Cerebellar cortex (tissue), 1 donor: ENCODE measurements at regions not wholly inside any gene's neighbourhood (a gene's known extent, or its start where the extent isn't known, plus 50 kb on each side); places are given as distances from the start of the nearest gene placed in this dataset.

ENCODE experiments used
- DNase-seq: peaks from one replicate; pipeline ENCODE4 v3.0.0-alpha.2; 2015; ENCODE audit warnings: low spot score

- DNase-seq: no peak
Observed at GRCh38 chrX:39984191-39984956, 113.4 kb downstream of the BCOR start.

DNA sequence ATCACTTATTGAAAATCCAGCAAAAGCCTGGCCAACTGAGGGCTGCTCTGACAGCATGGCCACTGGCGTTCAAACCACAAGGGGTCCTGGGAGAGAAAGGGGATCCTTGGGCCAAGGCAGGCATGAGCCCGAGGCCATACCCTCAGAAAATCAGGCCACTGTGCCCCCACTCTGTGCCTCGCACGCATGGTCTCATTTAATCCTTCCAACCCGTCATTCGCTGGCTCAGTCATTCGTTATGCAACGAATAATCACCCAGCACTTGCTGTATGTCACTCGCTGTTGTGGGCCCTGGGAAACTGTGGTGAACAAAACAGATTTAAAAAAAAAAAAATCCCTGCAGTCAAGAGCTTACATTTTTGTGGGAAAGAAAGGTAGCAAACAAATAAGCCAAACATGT is 112.7 kb downstream of the BCOR start:
- no peak for DNase-seq

DNA sequence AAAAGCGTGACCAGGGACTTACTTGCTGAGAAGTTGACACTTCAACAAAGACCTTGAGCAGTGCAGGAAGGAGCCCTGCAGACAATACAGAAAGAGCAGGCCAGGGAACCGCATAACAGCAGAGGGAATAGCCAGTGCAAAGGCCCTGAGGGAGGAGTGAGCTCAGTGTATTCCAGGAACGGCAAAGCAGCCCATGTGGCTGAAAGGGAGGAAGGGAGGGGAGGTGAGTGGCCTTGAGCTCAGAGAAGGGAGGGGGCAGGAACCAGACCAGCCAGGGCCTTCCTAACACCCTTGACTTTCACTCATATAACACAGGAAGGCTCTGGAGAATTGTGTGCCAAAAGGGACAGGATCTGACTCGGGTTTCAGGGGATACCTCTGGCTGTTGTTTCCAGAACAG is 112.2 kb downstream of the BCOR start:
- DNase-seq: no peak

DNA sequence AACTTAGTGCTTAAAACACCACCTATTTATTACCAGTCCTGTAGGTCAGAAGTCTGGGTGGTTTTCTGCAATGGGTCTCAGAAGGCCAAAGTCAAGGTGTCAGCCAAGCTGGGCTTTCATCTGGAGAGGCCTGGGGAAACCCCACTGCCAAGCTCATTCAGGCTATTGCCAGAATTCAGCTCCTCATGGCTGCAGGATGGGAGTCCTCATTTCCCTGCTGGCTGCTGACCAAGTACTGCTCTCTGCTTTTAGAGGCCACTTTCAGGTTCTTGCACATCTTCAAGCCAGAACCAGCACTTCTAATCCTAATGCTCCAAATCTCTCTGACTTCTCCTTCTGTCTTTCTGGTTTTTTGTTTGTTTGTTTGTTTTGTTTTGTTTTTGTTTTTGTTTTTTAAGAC is 109.3 kb downstream of the BCOR start:
- DNase-seq: no peak

DNA sequence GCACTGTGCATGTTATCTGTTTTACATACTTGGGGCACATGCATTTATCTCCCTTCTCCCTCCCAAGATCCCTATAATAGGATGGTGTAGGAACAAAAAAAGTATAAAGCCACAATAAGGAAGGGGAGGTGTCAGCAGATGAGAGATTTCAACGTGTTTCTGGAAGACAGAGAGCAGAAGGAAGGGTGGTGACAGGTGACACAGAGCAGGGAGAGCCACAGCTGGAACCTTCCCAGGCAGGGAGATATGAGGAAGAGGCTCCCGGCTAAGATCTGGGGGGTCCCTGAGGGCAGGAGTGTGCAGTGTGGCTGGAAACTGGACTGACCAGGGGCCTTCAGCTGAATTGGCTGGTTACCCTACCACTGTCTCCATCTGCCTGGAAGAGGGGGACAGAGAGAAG is 107.4 kb downstream of the BCOR start:
- DNase-seq: no peak

GRCh38 chrX:39992300-39992699 is 105.5 kb downstream of the BCOR start:
- DNase-seq: no peak

DNA sequence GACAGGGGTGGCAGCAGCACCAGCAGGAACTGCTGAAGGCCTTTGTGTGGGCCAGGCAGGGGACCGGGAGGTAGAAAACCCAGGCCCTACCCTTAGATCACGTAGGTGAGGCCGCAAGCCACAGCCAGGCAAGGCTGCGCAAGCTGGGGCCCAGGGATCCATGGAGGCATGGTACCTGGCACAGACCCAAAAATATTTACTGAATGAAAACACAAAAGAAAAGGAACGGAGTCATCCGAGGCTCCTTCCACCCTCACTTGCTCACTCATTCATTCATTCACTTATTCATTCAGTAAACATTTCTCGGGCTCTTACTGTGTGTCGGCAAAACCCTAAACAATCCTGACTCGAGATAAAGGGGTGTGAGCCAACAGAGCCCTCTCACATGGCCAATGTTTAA is 102.3 kb downstream of the BCOR start:
- no peak for DNase-seq

DNA sequence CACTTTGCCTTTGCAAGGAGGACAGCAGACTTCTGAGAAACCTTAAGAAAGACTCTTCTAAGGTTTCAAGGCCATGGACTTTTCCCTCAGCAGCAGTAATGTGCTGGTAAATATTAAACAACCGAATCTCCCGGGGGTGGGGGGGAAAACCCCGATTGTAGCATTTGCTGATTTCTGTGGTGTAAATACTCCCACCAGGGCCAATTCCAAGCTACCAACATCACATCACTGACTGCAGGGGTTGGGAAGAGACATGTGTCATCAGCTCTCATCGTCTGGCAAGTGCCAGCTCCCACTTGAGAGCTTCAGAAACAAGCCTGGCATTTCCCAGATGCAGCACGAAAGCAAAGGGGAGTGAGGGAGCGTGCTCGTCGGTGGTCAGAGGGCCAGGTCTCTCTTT is 101.2 kb downstream of the BCOR start:
- no peak for DNase-seq

GRCh38 chrX:39998636-39999406 is 98.9 kb downstream of the BCOR start:
- DNase-seq: no peak
